Loucy (cell line): ENCODE measurements at regions not wholly inside any gene's neighbourhood (a gene's known extent, or its start where the extent isn't known, plus 50 kb on each side); places are given as distances from the start of the nearest gene placed in this dataset.

Source experiments
- H2AFZ ChIP-seq: fragments of 200-600 bp; sonication (generic); 2 replicates; pipeline ENCODE4 v1.6.0; 2016; ENCODE audit warnings: antibody characterized with exemption, mild to moderate bottlenecking, low read length, moderate library complexity
- H3F3A ChIP-seq: fragments of 200-600 bp; 2 replicates; pipeline ENCODE4 v1.6.0; 2016; ENCODE audit warnings: antibody characterized with exemption, low read depth, mild to moderate bottlenecking
- H3K27me3 ChIP-seq: fragments of 200-600 bp; sonication (generic); 2 replicates; pipeline ENCODE4 v1.6.1; 2014; ENCODE audit warnings: low read length, mild to moderate bottlenecking; ENCODE audit not compliant: insufficient read depth, poor library complexity, severe bottlenecking
- H3K36me3 ChIP-seq: fragments of 200-600 bp; sonication (generic); 2 replicates; pipeline ENCODE4 v1.6.1; 2016; ENCODE audit warnings: low read length; ENCODE audit not compliant: insufficient read depth
- H3K4me1 ChIP-seq: fragments of 200-600 bp; sonication (generic); 2 replicates; pipeline ENCODE4 v1.5.1; 2014; ENCODE audit warnings: low read length, mild to moderate bottlenecking; ENCODE audit not compliant: insufficient read depth, poor library complexity, severe bottlenecking
- H3K4me2 ChIP-seq: fragments of 200-600 bp; sonication (generic); 2 replicates; pipeline ENCODE4 v1.6.0; 2014; ENCODE audit warnings: antibody characterized with exemption, low read length, low read depth, mild to moderate bottlenecking; ENCODE audit not compliant: poor library complexity, severe bottlenecking
- H3K4me3 ChIP-seq: fragments of 200-600 bp; sonication (generic); 2 replicates; pipeline ENCODE4 v1.5.1; 2014; ENCODE audit warnings: low read length, mild to moderate bottlenecking, mixed read lengths; ENCODE audit not compliant: poor library complexity, severe bottlenecking
- H3K79me2 ChIP-seq: fragments of 200-600 bp; sonication (generic); 2 replicates; pipeline ENCODE4 v1.6.1; 2014; ENCODE audit warnings: low read length; ENCODE audit not compliant: insufficient read depth
- H3K9ac ChIP-seq: fragments of 200-600 bp; sonication (generic); 2 replicates; pipeline ENCODE4 v1.6.0; 2014; ENCODE audit warnings: mild to moderate bottlenecking, low read depth, low read length, moderate library complexity; ENCODE audit not compliant: poor library complexity, severe bottlenecking
- H3K9me2 ChIP-seq: fragments of 200-600 bp; sonication (generic); replicated peaks from 2 replicates; pipeline ENCODE4 v1.6.1; 2016; ENCODE audit warnings: low read depth, low read length, mixed read lengths
- H3K9me3 ChIP-seq: fragments of 200-600 bp; sonication (generic); 2 replicates; pipeline ENCODE4 v1.6.1; 2014; ENCODE audit warnings: mild to moderate bottlenecking, antibody characterized with exemption, low read length, low read depth; ENCODE audit not compliant: insufficient read depth
- H4K20me1 ChIP-seq: fragments of 200-600 bp; sonication (generic); 2 replicates; pipeline ENCODE4 v1.6.0; 2014; ENCODE audit warnings: antibody characterized with exemption, low read length, mild to moderate bottlenecking; ENCODE audit not compliant: insufficient read depth, poor library complexity, severe bottlenecking
- EZH2phosphoT487 ChIP-seq: fragments of 200-600 bp; IDR thresholded peaks from 2 replicates; pipeline ENCODE4 v1.6.1; 2018; ENCODE audit warnings: antibody characterized with exemption, mild to moderate bottlenecking, moderate library complexity, borderline replicate concordance
- TF ChIP-seq, protein P1 (sequence below): fragments of 200-600 bp; sonication (generic); conservative IDR thresholded peaks from 2 replicates; pipeline ENCODE4 v1.5.1; 2014; ENCODE audit warnings: mild to moderate bottlenecking, antibody characterized with exemption, low read length

DNA sequence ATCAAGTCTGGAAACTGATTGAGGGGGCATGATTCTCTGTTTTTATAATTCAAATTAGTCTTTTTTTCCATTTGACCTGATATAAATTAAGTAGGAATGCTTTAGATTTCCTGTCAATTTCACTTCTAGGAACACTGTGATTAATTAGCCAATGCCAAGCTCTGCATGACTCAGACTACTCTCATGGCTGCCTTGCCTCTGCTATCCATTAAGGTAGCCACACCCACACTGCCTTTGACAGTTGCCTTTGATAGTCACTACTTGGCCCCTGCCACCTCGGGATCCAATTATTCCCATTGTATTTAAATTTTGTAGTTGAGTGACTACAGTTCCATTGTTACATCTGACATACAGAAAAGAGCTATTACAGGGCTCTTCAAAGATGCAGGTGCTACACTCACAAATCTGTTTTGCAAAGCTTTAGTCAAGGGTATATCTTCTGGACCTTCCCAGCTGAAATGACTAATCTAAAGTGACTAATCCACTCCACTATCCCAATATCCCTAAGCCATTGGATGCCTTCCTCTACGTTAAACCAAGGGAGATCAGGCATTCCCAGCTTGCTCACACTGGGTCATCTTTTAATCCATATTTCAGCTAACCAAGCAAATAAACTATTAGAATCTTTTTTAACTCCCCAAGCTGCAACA lies 1193.1 kb upstream of the MIR17HG start:
- Histone ChIP-seq H3F3A (no peaks in the 10 kb centered on the region), H3K4me2 (no peak overlapping the region), H4K20me1 (no peaks in the 10 kb centered on the region), H2AFZ (no peak overlapping the region), H3K4me3 (no peak overlapping the region), H3K27me3 (no peaks in the 10 kb centered on the region), H3K79me2 (no peaks in the 10 kb centered on the region), H3K9me3 (no peaks in the 10 kb centered on the region), H3K9ac (no peak overlapping the region), H3K4me1 (no peaks in the 10 kb centered on the region), H3K9me2 (no peaks in the 10 kb centered on the region), H3K36me3 (no peaks in the 10 kb centered on the region)
- TF ChIP-seq, protein P1, sequence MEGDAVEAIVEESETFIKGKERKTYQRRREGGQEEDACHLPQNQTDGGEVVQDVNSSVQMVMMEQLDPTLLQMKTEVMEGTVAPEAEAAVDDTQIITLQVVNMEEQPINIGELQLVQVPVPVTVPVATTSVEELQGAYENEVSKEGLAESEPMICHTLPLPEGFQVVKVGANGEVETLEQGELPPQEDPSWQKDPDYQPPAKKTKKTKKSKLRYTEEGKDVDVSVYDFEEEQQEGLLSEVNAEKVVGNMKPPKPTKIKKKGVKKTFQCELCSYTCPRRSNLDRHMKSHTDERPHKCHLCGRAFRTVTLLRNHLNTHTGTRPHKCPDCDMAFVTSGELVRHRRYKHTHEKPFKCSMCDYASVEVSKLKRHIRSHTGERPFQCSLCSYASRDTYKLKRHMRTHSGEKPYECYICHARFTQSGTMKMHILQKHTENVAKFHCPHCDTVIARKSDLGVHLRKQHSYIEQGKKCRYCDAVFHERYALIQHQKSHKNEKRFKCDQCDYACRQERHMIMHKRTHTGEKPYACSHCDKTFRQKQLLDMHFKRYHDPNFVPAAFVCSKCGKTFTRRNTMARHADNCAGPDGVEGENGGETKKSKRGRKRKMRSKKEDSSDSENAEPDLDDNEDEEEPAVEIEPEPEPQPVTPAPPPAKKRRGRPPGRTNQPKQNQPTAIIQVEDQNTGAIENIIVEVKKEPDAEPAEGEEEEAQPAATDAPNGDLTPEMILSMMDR, result no peak
- no peak for TF ChIP-seq EZH2phosphoT487

DNA sequence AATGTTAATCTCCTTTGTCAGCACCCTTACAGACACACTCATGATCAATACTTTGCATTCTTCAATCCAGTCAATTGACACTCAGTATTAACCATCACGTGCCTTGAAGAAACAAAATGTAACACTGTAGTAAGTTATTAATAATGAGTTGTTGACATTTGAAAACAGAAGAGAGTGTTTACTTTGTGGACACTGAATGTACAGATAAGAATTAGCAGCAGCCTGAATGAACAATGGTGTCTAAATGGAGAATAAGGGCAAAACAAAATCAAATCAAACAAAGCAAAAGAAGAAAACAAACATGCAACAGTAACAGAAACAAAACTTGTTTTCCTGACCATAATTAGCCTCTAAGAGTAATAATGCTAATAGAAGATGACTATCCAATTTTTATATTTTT lies 1191.1 kb upstream of the MIR17HG start:
- H3K9me2 ChIP-seq, result no peaks in the 10 kb centered on the region
- no peaks in the 10 kb centered on the region for H3F3A ChIP-seq
- no peak overlapping the region for H3K4me3 ChIP-seq
- no peak overlapping the region for H2AFZ ChIP-seq
- no peak for TF ChIP-seq EZH2phosphoT487
- TF ChIP-seq, protein P1, result no peak
- H3K27me3 ChIP-seq, result no peaks in the 10 kb centered on the region
- H3K9ac ChIP-seq, result no peak overlapping the region
- H3K79me2 ChIP-seq, result no peaks in the 10 kb centered on the region
- H4K20me1 ChIP-seq, result no peaks in the 10 kb centered on the region
- no peak overlapping the region for H3K4me2 ChIP-seq
- no peaks in the 10 kb centered on the region for H3K4me1 ChIP-seq
- H3K9me3 ChIP-seq, result no peaks in the 10 kb centered on the region
- H3K36me3 ChIP-seq, result no peaks in the 10 kb centered on the region

DNA sequence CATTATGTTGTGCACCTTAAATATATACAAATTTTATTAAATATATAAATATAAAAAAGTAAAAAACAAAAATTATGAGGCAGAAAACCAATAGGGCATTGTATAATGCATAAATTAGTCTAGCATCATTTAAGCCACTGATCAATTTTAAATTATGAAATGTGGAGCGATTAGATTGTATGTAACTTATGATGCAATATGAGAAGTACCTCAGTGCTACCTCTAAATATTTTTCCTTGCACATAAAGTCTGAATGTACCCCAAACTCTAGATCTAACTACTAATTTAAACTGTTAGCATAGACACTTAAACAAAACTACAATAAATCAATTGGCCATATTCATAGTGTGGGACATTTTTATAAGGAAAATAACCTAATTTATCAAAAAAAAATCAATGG lies 1178.5 kb upstream of the MIR17HG start:
- no peaks in the 10 kb centered on the region for H3K27me3 ChIP-seq
- TF ChIP-seq, protein P1, result no peak
- TF ChIP-seq EZH2phosphoT487, result no peak
- no peaks in the 10 kb centered on the region for H3K4me1 ChIP-seq

More for the DNA sequence above, 1178.5 kb upstream of the MIR17HG start:
- Histone ChIP-seq H3K79me2 (no peaks in the 10 kb centered on the region), H3K9ac (no peak overlapping the region), H4K20me1 (no peaks in the 10 kb centered on the region), H3K9me2 (no peaks in the 10 kb centered on the region), H2AFZ (no peak overlapping the region), H3K36me3 (no peaks in the 10 kb centered on the region), H3K4me3 (no peak overlapping the region), H3F3A (no peaks in the 10 kb centered on the region), H3K4me2 (no peak overlapping the region), H3K9me3 (no peaks in the 10 kb centered on the region)
